ENCODE measurements at regions not wholly inside any gene's neighbourhood (a gene's known extent, or its start where the extent isn't known, plus 50 kb on each side); places are given as distances from the start of the nearest gene placed in this dataset.

DNA sequence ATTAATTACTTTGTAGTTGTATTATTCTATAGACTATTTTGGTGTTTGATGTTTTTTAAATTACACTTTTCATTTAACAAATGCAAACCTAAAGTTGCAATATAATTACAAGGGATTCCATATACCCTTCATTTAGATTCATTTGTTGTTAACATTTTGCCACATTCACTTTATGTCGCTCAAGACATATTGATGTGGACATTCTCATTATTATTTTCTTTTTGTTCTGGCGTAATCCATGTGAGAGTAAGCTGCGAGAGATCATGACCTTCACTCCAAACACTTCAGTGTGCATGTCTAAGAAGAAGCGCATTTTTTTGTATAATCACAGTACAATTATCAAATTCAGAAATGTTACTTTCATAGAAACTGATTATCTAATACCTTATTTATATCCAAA is 280.6 kb downstream of the CALCRL start:
- no peaks in the 10 kb centered on the region for H3K9me3 ChIP-seq (ENCODE audit: control insufficient read depth, low read depth, low read length)
- H3K36me3 ChIP-seq (ENCODE audit: control insufficient read depth, low read depth, low read length): no peaks in the 10 kb centered on the region

DNA sequence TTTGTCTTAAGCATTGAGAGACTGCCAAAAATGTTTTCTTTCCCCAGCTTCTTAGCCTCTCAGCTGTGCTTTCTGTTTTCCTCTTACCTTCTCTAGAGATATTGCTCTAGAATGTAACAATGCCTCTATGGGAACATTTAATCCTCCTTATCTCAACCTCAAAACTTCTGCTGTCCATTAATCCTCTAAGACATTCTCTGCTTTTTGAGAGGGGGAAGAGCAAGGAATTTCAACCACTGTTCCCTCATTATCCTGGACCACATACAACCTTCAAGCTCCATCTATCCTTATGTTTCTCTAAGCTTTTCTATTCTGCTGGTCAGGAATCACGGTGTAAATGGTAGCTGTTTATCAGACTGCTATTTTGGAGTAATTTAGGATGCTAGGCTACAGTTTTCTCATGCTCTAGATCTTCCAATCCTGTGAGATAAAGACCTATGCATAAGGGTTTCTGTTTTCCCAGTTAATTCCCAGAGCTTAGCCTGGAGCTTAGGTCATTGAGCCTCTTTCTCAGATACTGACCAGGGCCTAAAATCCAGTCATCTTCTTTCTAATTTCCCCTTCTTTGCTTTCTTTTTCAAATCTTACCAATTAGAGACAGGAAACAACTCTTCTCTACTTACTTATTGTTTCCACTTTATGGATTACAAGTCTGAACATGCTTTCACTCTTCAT is 282.0 kb downstream of the CALCRL start:
- no peaks in the 10 kb centered on the region for H3K4me1 ChIP-seq (ENCODE audit: control insufficient read depth, low read depth, low read length)
- no peak overlapping the region for H3K9ac ChIP-seq (ENCODE audit: low read length)
- H3K27me3 ChIP-seq (ENCODE audit: control insufficient read depth, insufficient read depth, low read length): no peaks in the 10 kb centered on the region
- no peaks in the 10 kb centered on the region for H3K9me3 ChIP-seq (ENCODE audit: control insufficient read depth, low read depth, low read length)
- no peak overlapping the region for H3K27ac ChIP-seq (ENCODE audit: low read length)
- H3K4me3 ChIP-seq (ENCODE audit: low read length): no peak overlapping the region
- H3K36me3 ChIP-seq (ENCODE audit: control insufficient read depth, low read depth, low read length): no peaks in the 10 kb centered on the region

More for the DNA sequence above, 280.6 kb downstream of the CALCRL start:
- no peak overlapping the region for H3K27ac ChIP-seq (ENCODE audit: low read length)
- no peak overlapping the region for H3K9ac ChIP-seq (ENCODE audit: low read length)
- no peak overlapping the region for H3K4me3 ChIP-seq (ENCODE audit: low read length)
- H3K27me3 ChIP-seq (ENCODE audit: control insufficient read depth, insufficient read depth, low read length): no peaks in the 10 kb centered on the region
- no peaks in the 10 kb centered on the region for H3K4me1 ChIP-seq (ENCODE audit: control insufficient read depth, low read depth, low read length)

DNA sequence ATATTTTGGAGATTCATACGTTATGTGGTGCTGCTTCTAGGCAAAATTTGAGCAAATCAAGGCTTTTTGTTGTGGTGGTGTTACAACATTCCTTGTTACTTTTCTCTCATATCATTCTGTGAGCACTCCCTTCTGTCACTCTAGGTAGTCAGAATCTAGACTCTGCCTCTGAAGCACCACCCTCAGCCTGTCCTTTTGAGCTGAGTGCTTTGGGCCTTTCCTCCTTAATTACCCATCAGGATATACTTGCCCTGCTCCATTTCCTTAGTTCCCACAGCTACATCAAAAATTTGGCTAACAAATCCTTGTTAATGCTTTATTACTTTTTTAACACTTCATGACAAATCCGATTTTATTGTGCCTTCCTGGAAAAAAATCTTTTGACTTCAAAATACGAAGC is 289.6 kb downstream of the CALCRL start:
- Histone ChIP-seq H3K9me3 (ENCODE audit: control insufficient read depth, low read depth, low read length) (peaks cover 4% of the 10 kb centered on the region), H3K27me3 (ENCODE audit: control insufficient read depth, insufficient read depth, low read length) (no peaks in the 10 kb centered on the region), H3K4me3 (ENCODE audit: low read length) (no peak overlapping the region), H3K9ac (ENCODE audit: low read length) (no peak overlapping the region), H3K36me3 (ENCODE audit: control insufficient read depth, low read depth, low read length) (no peaks in the 10 kb centered on the region), H3K4me1 (ENCODE audit: control insufficient read depth, low read depth, low read length) (no peaks in the 10 kb centered on the region), H3K27ac (ENCODE audit: low read length) (no peak overlapping the region)

GRCh38 chr2:187157046-187157445 is 291.0 kb downstream of the CALCRL start:
- Histone ChIP-seq H3K9ac (ENCODE audit: low read length) (no peak overlapping the region), H3K27ac (ENCODE audit: low read length) (no peak overlapping the region), H3K36me3 (ENCODE audit: control insufficient read depth, low read depth, low read length) (no peaks in the 10 kb centered on the region), H3K27me3 (ENCODE audit: control insufficient read depth, insufficient read depth, low read length) (no peaks in the 10 kb centered on the region), H3K4me1 (ENCODE audit: control insufficient read depth, low read depth, low read length) (no peaks in the 10 kb centered on the region), H3K4me3 (ENCODE audit: low read length) (no peak overlapping the region), H3K9me3 (ENCODE audit: control insufficient read depth, low read depth, low read length) (peaks cover 4% of the 10 kb centered on the region)

- H3K4me3 ChIP-seq (ENCODE audit: low read length): no peak overlapping the region
- no peaks in the 10 kb centered on the region for H3K27me3 ChIP-seq (ENCODE audit: control insufficient read depth, insufficient read depth, low read length)
- H3K36me3 ChIP-seq (ENCODE audit: control insufficient read depth, low read depth, low read length): no peaks in the 10 kb centered on the region
- H3K27ac ChIP-seq (ENCODE audit: low read length): no peak overlapping the region
- H3K9ac ChIP-seq (ENCODE audit: low read length): no peak overlapping the region
- peaks cover 4% of the 10 kb centered on the region for H3K9me3 ChIP-seq (ENCODE audit: control insufficient read depth, low read depth, low read length)
- no peaks in the 10 kb centered on the region for H3K4me1 ChIP-seq (ENCODE audit: control insufficient read depth, low read depth, low read length)
Measured at GRCh38 chr2:187155476-187155875, 292.6 kb downstream of the CALCRL start.

DNA sequence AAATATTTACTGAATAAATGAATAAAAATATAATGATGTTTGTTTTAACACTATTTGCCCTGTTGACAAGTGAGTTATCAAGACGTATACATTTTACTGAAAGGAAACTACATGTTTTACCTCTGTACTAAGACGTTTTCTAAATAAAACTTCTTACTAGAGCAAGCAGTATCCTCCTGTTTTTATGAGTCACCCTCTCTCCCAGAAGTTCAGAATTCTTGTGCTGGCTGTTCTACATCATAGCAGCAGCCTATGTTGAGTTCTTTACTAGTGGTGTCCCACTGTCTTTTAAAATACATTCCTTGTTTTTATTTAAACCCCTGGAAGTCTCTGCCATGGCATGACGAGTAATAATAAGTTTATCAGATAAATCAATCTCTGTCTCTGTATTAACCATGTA is 297.4 kb downstream of the CALCRL start:
- Histone ChIP-seq H3K9ac (ENCODE audit: low read length) (no peak overlapping the region), H3K27ac (ENCODE audit: low read length) (no peak overlapping the region), H3K36me3 (ENCODE audit: control insufficient read depth, low read depth, low read length) (no peaks in the 10 kb centered on the region), H3K27me3 (ENCODE audit: control insufficient read depth, insufficient read depth, low read length) (no peaks in the 10 kb centered on the region), H3K4me1 (ENCODE audit: control insufficient read depth, low read depth, low read length) (no peaks in the 10 kb centered on the region), H3K4me3 (ENCODE audit: low read length) (no peak overlapping the region), H3K9me3 (ENCODE audit: control insufficient read depth, low read depth, low read length) (peaks cover 4% of the 10 kb centered on the region)

DNA sequence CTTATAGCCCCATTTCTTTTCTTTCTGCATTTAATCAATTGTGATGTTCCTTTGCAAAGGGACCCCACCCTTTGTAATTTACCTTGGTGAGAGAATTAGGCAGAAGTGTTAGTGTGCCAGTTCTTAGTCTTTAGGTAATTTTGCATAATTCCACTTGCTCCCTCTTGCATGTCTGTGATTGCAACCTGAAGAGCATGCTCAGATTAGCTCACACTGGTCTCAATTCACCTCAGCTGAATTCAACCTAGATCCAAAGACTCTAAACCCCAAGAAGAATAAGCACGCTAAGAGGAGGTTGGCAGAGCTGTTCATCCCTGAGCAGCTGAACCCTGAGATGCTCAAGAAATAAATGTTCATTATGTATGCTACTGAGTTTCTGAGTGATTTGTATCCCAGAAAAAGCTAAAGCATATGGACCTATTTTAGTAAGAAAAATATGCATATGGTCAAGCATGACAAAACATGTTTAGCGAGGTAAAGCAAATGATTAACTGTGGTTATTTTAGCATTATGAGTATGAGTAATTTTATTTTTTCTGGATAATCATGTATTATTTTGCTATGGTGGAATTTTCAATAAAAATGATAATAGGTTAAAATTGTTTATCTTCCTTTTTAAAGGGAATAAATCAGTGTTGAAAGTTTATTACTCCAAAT is 299.2 kb upstream of the ZSWIM2 start:
- H3K27ac ChIP-seq (ENCODE audit: low read length): no peak overlapping the region
- H3K4me1 ChIP-seq (ENCODE audit: control insufficient read depth, low read depth, low read length): no peaks in the 10 kb centered on the region
- H3K36me3 ChIP-seq (ENCODE audit: control insufficient read depth, low read depth, low read length): no peaks in the 10 kb centered on the region
- no peaks in the 10 kb centered on the region for H3K9me3 ChIP-seq (ENCODE audit: control insufficient read depth, low read depth, low read length)
- no peaks in the 10 kb centered on the region for H3K27me3 ChIP-seq (ENCODE audit: control insufficient read depth, insufficient read depth, low read length)
- no peak overlapping the region for H3K4me3 ChIP-seq (ENCODE audit: low read length)
- H3K9ac ChIP-seq (ENCODE audit: low read length): no peak overlapping the region

DNA sequence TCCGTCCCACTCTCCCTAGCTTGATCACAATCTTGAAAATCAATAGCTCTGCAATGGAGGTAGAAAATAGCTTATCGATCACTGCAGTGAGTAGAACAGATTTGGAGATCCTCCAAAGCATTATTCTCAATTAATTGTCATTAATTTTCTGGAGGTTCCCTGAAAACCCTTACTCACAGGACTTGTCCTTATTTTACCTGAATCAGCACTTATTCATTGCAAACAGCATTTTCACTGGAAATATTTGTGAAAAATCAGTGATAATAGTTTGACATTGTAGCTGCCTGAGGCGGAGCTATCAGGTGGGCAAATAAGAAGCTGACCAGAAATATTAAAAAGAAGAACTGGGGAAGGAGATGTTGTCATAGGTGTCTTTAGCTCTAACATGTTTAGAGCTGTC is 294.6 kb upstream of the ZSWIM2 start:
- H3K27ac ChIP-seq (ENCODE audit: low read length): no peak overlapping the region
- peaks cover 6% of the 10 kb centered on the region for H3K9me3 ChIP-seq (ENCODE audit: control insufficient read depth, low read depth, low read length)
- no peaks in the 10 kb centered on the region for H3K4me1 ChIP-seq (ENCODE audit: control insufficient read depth, low read depth, low read length)
- no peak overlapping the region for H3K4me3 ChIP-seq (ENCODE audit: low read length)
- no peaks in the 10 kb centered on the region for H3K36me3 ChIP-seq (ENCODE audit: control insufficient read depth, low read depth, low read length)
- H3K27me3 ChIP-seq (ENCODE audit: control insufficient read depth, insufficient read depth, low read length): no peaks in the 10 kb centered on the region
- H3K9ac ChIP-seq (ENCODE audit: low read length): no peak overlapping the region

DNA sequence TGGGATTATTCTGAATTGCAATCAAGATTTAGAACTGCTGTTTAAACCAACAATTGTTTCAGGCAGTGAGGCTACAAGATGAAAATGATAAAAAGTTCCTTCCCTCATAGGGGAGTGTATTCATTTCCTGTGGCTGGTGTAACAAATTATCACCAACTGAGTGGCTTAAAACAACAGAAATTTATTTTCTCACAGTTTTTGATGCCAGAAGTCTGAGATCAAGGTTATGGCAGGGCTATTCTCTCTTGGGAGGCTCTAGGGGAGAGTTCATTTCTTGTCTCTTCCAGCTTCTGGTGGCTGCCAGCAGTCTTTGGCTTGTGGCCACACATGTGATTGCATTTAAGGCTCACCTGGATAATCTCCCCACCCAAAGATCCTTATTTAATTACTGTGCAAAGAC is 290.5 kb upstream of the ZSWIM2 start:
- H3K27me3 ChIP-seq (ENCODE audit: control insufficient read depth, insufficient read depth, low read length): no peaks in the 10 kb centered on the region
- peaks cover 6% of the 10 kb centered on the region for H3K9me3 ChIP-seq (ENCODE audit: control insufficient read depth, low read depth, low read length)
- H3K4me3 ChIP-seq (ENCODE audit: low read length): no peak overlapping the region
- no peaks in the 10 kb centered on the region for H3K36me3 ChIP-seq (ENCODE audit: control insufficient read depth, low read depth, low read length)
- no peak overlapping the region for H3K9ac ChIP-seq (ENCODE audit: low read length)
- no peak overlapping the region for H3K27ac ChIP-seq (ENCODE audit: low read length)
- no peaks in the 10 kb centered on the region for H3K4me1 ChIP-seq (ENCODE audit: control insufficient read depth, low read depth, low read length)

GRCh38 chr2:187138265-187138664 is 289.3 kb upstream of the ZSWIM2 start:
- no peak overlapping the region for H3K27ac ChIP-seq (ENCODE audit: low read length)
- no peak overlapping the region for H3K9ac ChIP-seq (ENCODE audit: low read length)
- H3K27me3 ChIP-seq (ENCODE audit: control insufficient read depth, insufficient read depth, low read length): no peaks in the 10 kb centered on the region
- H3K36me3 ChIP-seq (ENCODE audit: control insufficient read depth, low read depth, low read length): no peaks in the 10 kb centered on the region
- H3K4me1 ChIP-seq (ENCODE audit: control insufficient read depth, low read depth, low read length): no peaks in the 10 kb centered on the region
- H3K4me3 ChIP-seq (ENCODE audit: low read length): no peak overlapping the region
- H3K9me3 ChIP-seq (ENCODE audit: control insufficient read depth, low read depth, low read length): peaks cover 6% of the 10 kb centered on the region

DNA sequence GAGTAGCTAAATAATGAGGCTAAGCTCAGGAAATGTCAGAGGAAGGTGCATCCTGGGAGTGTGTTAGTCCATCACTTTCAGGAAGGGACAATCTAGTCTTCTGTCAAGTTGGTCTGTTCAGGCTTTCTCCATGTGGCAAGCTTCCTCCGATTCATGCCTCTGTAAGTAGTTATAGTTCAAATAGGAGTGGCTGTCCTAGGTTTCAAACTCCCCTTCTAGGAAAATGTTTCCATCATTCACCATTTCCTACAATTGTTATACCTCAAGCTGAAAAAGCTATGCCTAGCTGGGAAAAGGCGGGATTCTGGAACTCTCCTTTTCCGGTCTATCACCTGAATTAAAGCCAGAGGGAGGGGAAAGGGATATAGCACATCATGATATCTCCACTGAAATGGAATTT is 287.7 kb upstream of the ZSWIM2 start:
- Histone ChIP-seq H3K27me3 (ENCODE audit: control insufficient read depth, insufficient read depth, low read length) (no peaks in the 10 kb centered on the region), H3K4me1 (ENCODE audit: control insufficient read depth, low read depth, low read length) (no peaks in the 10 kb centered on the region), H3K9me3 (ENCODE audit: control insufficient read depth, low read depth, low read length) (peaks cover 6% of the 10 kb centered on the region), H3K4me3 (ENCODE audit: low read length) (no peak overlapping the region), H3K27ac (ENCODE audit: low read length) (no peak overlapping the region), H3K36me3 (ENCODE audit: control insufficient read depth, low read depth, low read length) (no peaks in the 10 kb centered on the region), H3K9ac (ENCODE audit: low read length) (no peak overlapping the region)

- no peak overlapping the region for H3K4me3 ChIP-seq (ENCODE audit: low read length)
- H3K9ac ChIP-seq (ENCODE audit: low read length): no peak overlapping the region
- H3K9me3 ChIP-seq (ENCODE audit: control insufficient read depth, low read depth, low read length): peaks cover under 1% of the 10 kb centered on the region
- H3K27ac ChIP-seq (ENCODE audit: low read length): no peak overlapping the region
- no peaks in the 10 kb centered on the region for H3K36me3 ChIP-seq (ENCODE audit: control insufficient read depth, low read depth, low read length)
- H3K4me1 ChIP-seq (ENCODE audit: control insufficient read depth, low read depth, low read length): no peaks in the 10 kb centered on the region
- H3K27me3 ChIP-seq (ENCODE audit: control insufficient read depth, insufficient read depth, low read length): no peaks in the 10 kb centered on the region
Measured at GRCh38 chr2:187134306-187134705, 285.3 kb upstream of the ZSWIM2 start.
